HuH-7 (cell line): ENCODE measurements at regions not wholly inside any gene's neighbourhood (a gene's known extent, or its start where the extent isn't known, plus 50 kb on each side); places are given as distances from the start of the nearest gene placed in this dataset.

Source experiments
- DNase-seq: peaks from one replicate; pipeline ENCODE4 v3.0.0; 2011; ENCODE audit warnings: low spot score

GRCh38 chr14:65186951-65187350 lies 84.6 kb upstream of the MAX start:
- no peak for DNase-seq

DNA sequence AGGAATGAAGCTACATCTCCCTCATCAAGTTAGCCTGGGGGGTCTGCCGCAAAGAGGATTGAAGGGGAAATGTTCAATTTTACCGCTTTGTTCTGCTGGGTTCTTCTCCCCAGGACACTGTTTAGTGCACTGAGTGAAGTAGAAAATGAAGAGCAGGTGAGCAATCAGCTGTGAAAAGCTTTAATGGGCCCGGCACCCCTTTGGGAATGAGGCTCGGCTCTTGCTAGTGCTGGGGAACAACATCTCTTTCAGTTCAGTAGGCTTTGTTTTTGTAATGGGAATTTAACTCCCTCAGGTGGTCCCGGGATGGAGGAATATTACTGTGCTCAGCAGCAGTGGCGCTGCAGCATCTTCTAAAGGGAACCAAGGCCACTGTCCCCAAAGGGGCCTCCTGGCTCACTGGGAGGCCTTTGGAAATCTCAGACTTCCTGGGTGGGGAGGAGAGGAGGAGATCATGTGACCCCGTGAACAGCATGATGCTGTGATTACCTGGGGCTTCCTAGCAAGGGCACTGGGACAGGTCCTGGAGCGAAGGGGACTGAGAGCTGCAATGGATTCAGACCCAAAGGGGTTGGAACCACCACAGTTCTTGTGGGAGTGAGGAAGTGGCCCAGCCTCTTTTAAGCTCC lies 85.2 kb upstream of the MAX start:
- no peak for DNase-seq

- DNase-seq = no peak
These were observed 88.0 kb upstream of the MAX start for GRCh38 chr14:65190312-65190711.

DNA sequence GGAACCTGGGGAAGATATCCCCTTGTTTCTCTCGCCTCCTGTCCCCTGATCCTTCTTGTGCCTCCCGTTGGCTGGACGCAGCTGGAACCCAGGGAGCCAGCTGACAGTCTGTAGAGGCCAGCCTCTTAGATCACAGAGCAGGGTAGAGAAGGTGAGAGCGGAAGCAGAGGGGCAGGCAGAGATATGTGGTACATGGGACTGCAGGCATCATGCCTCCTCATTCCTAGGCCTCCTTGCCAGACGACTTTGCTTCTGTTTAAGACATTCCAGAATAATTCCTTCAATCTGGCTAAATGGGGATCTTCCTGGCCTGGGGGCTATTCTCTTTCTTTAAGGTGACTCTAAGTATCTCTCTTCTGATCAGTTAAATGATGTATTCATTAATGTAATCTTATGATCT lies 89.4 kb upstream of the MAX start:
- DNase-seq = no peak

GRCh38 chr14:65192686-65193085 lies 90.4 kb upstream of the MAX start:
- DNase-seq = no peak

GRCh38 chr14:65193916-65194590 lies 91.7 kb upstream of the MAX start:
- DNase-seq = no peak

DNA sequence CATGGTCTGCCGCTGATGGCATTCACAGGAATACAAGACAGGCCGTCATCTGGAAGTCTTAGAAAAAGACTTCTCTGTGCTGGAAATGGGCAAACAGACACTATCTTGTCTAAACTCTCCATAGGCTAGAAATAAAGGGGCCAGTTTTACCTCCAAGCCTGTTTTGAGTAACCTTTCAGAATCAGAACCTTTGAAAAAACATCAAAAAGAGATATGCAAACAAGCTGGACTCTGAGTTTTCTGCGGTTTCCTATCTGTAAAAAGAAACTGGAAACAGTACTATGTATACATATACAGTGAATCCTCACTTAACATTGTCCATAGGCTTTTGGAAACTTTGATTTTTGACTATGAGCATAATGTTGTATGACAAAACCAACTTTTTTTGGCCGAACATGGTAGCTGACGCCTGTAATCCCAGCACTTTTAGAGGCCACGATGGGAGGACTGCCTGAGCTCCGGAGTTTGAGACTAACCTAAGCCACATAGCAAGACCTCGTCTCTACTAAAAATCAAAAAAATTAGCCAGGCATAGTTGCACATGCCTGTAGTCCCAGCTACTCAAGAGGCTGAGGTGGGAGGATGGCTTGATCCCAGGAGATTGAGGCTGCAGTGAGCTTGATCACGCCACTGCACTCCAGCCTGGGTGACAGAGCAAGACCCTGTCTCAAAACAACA lies 92.9 kb upstream of the MAX start:
- DNase-seq = no peak

DNA sequence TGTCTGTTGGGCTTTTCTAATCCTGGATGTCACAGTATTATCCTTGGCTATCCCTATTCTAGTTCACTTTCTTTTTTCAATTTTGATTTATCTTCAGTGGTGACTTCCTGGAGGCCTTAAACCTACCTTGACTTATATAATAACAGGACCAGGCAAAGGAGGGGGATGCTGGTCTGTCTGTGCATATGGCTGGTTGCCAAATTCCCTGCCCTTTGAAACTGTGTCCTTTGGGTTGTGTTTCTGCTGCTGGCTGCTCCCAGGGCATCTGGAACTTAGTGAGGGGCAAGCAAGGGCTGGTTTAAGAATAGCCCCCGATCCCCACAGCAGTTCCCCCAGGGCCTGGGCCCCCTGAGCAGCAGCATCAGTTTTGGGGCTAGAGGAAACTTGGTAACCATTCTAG lies 96.0 kb upstream of the MAX start:
- no peak for DNase-seq

DNA sequence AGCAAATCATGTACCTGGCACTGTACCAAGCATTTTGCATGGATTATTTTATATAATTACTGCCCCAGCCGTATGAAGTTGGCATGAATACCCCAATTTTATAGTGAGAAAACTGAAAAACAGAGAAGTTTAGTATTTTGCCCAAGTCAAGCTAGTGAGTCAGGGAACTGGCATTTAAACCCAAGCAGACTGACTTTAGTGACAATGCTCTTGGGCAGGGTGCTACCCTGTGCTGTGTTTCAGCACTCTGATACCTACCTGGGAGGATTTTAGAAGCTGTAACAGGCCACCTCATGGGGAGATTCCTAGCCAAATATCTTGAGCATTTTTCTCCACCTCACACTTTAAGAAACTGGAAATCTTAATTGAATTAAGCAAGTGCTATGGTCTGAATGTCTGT lies 98.1 kb upstream of the MAX start:
- no peak for DNase-seq

DNA sequence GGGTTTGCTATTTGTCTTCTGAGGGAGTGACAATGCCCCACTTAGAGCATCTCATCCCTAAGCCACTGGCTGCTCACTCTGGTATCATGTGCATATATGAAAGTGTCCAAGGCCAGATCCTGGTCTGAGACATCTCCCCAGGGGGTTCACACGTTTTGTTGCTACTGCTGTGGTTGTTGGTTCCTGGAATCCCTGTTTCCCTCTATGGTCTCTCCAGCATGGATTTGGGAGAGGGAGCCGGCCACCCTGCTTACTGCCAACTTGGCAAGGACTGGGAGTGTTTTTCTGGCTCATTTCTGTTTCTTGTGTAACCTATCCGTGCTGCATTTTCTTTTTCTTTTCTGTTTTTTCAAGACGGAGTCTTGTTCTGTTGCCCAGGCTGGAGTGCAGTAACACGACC lies 101.3 kb upstream of the MAX start:
- no peak for DNase-seq

GRCh38 chr14:65204056-65204455 lies 101.7 kb upstream of the MAX start:
- DNase-seq = no peak

GRCh38 chr14:65206078-65206447 lies 103.7 kb upstream of the MAX start:
- DNase-seq = no peak

DNA sequence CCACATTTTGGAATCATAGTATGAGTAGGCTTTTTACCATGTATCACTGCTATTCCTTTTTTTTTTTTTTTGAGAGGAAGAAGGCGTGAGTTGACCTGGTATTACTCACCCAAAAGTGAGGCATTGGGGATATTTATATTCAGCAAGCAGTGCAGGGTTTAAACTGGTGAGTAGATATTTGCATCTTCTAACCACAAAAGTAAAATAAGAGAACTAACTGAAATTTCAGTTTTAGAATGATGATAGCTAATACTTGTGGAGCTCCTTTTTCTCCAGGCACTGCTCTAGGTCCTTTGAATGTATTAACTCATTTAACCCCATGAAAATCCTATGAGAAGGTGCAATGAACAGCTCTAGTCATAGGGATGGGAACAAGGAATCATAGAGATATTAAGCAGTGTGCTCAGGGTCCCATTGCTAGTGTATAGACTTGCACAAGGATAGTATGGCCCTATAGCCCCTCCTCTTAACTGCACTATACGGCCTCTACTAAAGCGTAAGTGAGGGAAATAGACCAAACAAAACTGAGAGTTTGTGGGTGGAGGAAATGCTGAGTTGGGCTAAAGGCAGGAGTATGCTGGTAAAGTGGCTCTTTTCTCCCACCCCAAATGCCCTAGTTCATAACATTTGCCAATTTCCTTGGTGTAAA lies 104.3 kb upstream of the MAX start:
- no peak for DNase-seq

- DNase-seq = no peak
These were observed 106.2 kb upstream of the MAX start for GRCh38 chr14:65208548-65208947.

DNA sequence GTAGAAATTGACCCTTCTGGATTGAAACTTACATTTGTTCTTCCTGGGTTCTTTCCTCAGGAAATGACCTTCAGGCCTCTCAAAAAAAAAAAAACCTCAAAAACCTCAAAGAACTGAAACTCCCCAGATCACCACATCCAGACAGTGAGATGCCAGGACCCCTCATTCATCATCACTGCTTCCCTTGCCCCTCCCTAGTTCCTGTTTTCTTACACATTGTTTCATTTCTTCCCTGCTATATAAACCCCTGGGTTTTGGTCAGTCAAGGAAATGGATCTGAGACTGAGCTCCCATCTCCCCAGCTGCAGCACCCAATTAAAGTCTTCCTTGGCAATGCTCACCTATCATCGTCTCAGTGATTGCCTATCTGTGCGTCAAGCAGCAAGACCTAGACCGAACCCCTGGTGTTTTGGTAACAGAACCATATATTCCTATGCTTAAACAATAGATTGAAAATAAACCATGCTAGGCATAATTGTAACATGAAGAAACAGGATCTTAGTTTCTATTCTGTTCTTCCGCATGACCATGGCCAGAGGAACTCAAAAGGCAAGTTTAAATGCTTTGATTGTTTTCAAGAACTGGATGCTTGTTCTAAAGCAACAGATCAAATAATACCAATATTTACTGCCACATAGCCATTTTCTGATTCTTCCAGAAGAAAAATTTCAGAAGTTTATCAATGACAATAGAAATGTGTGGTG lies 108.0 kb upstream of the MAX start:
- DNase-seq = no peak

DNA sequence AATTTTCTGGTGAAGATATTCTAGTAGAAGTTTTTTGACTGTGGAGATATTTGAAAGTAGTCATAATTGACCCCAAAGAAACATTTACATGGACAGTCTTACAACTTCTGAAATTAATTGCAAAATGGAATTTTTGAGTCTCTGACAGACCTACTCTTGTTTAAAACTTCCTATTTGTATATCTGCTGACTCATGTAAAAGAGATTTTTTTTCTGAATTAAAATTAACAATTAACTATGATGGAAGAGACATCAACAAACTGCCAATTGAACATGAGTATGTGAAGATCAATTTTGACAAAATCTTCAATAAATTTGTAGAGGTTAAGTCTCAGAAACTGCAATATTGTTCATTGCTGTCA lies 108.5 kb upstream of the MAX start:
- no peak for DNase-seq

GRCh38 chr14:65211341-65211987 lies 109.1 kb upstream of the MAX start:
- DNase-seq = no peak

- no peak for DNase-seq
These were observed 111.0 kb upstream of the MAX start for GRCh38 chr14:65213316-65213715.

DNA sequence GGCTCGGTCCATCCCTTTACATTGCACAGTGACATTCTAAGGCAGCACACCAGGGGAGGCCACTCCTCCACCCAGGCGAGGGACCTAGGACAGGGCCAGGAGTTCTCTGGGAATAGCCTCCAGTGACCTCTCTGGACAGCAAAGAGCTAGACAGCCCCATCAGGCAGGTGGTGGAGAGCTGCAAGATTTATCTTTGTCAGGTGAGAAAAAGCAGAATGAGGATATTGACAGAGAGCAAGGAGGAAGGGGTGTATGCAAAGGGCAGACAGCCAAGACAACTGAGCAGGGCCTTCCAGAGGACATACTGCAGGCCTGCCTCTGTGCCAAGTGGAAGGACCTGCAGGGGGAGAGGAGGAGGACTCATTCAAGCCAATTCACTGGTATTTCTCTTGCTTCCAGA lies 112.4 kb upstream of the MAX start:
- DNase-seq = no peak

GRCh38 chr14:65219353-65219752 lies 117.0 kb upstream of the MAX start:
- no peak for DNase-seq

DNA sequence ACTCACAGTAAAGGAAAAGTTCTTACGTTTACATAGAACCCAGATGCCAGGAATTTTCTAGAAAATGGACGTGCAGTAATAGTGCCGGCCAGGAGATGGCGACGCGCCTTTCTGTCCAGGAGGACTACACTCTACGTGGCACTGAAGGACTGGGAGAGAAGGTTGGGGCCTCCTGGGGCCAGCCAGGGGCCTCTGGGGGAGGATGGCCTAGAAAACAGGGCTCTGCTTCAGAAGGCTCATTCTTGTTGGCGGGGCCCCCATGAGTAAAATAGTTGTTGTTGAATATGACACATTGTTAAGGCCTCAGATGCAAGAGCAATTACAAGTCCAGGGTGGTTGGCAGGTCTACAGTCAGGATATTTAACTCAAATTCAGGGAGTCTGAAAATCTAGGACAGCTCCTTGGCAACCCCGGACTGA lies 120.1 kb upstream of the MAX start:
- peak; percentile 50 for DNase-seq

- no peak for DNase-seq
These were observed 121.3 kb upstream of the MAX start for GRCh38 chr14:65223636-65224035.
